HG02870 (cell line): ENCODE measurements at regions not wholly inside any gene's neighbourhood (a gene's known extent, or its start where the extent isn't known, plus 50 kb on each side); places are given as distances from the start of the nearest gene placed in this dataset.
"Not testable (repeated sequence)": the region's sequence is repeated elsewhere in the genome, so short reads cannot be mapped to it uniquely, and the experiment has no call there.

Source experiments
- ATAC-seq: cut with Tn5 transposase; IDR thresholded peaks from one replicate; pipeline ENCODE4 v1.9.1; 2021; ENCODE audit warnings: mild to moderate bottlenecking, moderate library complexity; ENCODE audit not compliant: unreplicated experiment

GRCh38 chrX:75673468-75673867 is 111.6 kb downstream of the MAGEE2 start:
- no peak for ATAC-seq

- no peak for ATAC-seq
Observed at GRCh38 chrX:75655627-75656026, 129.4 kb downstream of the MAGEE2 start.

DNA sequence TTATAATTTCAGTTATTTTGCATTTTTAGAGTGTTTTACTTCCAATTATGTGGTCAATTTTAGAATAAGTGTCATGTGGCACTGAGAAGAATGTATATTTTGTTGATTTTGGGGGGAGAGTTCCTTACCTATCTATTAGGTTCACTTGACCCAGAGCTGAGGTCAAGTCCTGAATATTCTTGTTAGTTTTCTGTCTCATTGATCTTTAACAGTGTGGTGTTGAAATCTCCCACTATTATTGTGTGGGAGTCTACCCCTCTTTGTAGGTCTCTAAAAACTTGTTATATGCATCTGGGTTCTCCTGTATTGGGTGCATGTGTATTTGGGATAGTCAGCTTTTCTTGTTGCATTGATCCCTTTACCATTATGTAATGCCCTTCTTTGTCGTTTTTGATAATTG is 127.0 kb upstream of the ZDHHC15 start:
- no peak for ATAC-seq

GRCh38 chrX:75648803-75649588 is 126.2 kb upstream of the ZDHHC15 start:
- no peak for ATAC-seq

GRCh38 chrX:75642811-75643361 is 120.0 kb upstream of the ZDHHC15 start:
- no peak for ATAC-seq

DNA sequence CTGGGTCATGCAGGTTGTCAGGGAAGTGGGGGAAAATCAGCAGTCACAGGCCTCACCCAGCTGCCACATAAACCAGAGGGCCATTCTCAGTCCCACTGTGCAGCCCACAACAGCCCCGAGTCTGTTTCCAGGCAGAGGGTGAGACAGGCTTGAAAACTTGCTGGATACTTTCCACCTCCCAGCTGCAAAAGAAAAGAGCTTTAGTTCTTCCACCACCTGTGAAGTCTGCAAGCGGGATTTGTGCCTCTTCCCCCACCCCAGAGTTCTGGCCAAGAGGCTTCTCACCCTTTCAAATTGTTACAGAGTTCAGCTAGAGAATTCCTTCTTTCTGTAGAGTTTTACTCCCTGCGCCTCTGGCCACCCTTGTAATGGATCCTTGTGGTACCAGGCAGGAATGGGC is 115.5 kb upstream of the ZDHHC15 start:
- ATAC-seq = no peak

GRCh38 chrX:75625232-75625631 is 102.4 kb upstream of the ZDHHC15 start:
- ATAC-seq = no peak

DNA sequence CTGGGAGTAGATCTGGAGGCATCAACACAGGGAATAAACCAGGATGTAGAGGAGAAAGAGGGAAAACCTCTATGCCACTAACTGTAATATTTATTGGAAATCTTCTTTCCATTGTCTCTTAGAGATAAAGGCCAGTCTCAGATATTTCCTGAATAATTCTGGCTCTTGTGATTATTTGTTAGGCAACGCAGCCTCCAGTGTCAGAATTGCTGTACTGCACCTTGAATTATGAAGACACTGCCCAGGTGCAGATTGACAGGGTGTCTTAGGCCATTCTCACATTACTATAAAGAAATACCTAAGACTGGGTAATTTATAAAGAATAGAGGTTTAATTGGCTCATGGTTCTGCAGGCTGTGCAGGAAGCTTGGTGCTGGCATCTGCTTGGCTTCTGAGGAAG is 100.7 kb upstream of the ZDHHC15 start:
- no peak for ATAC-seq

DNA sequence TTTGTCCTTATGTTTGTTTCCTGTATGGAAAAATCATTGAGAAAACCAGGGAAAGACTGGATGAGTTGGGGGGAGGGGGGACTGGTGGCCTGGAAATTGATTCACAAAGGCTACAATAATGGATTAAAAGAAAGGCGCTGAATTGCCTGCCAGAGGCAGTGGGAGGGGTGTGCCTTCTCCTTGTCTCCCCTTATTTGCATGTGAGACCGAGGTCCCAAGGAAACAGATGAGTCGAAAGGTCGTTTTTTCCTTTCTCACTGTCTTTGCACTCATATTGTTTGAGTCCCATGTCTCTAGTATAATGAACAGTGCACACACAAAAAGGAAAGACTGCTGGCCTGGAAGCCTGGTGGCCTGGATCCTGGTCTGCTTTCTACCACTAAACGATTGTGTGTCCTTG is 86.6 kb upstream of the ZDHHC15 start:
- no peak for ATAC-seq

DNA sequence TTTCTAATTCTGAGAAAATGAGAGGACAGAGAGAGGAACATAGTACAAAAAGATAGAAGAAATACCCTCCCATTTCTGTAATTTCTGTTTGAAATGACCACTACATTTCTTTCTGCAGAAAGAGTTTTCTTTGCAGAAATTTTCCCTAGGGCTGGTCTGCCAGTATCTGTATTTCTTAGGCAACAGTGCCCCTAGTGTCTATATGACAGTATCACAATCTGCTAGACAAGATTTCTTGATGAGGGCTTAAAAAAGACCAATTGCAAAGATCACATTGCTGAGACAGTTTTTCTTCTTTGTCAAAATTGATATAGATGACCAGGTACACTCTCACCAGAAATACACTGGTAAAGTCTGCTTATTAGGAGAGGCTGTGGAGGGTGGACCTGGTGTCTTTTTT is 81.0 kb upstream of the ZDHHC15 start:
- peak; percentile 50 for ATAC-seq

DNA sequence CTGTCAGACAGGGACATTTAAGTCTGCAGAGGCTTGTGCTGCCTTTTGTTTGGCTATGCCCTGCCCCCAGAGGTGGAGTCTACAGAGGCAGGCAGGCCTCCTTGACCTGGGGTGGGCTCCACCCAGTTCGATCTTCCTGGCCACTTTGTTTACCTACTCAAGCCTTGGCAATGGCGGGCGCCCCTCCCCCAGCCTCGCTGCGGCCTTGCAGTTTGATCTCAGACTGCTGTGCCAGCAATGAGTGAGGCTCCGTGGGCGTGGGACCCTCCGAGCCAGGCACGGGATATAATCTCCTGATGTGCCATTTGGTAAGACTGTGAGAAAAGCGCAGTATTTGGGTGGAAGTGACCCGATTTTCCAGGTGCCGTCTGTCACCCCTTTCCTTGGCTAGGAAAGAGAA is 79.2 kb upstream of the ZDHHC15 start:
- ATAC-seq = not testable (repeated sequence)

DNA sequence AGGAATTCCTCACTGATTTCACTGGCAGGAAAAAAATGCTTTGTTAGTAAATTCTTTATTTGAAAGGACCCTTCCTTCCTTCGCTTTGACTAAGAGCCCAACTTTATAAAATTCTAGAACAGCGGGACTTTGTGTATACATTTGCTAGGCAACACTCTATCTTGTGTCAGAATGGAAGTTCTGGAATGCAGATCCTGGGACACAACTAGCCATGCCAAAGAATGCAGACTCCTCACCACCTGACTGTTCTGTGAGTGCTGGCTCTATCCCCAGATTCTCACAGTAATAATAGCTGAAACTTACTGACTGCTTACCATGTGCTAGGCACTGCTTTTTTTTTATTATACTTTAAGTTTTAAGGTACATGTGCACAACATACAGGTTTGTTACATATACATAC is 73.3 kb upstream of the ZDHHC15 start:
- no peak for ATAC-seq

GRCh38 chrX:75593186-75593585 is 70.3 kb upstream of the ZDHHC15 start:
- not testable (repeated sequence) for ATAC-seq

DNA sequence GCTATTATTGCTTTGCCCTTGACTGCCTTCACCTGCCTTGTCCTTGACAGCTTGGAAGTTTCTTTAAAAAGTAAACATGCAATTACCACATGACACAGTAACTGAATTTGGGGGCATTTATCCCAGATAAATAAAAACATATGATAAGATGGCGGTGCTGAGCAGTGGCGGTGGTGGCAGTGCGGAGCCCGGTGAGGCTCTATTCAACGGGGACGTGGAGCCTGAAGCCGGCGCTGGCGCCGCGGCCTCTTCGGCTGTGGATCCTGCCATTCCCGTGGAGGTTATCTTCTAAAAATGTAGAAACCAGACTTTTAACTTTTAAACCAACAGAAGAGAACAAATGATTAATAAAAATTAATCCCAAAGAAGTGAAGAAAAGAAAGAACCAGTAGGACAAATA is 59.7 kb upstream of the ZDHHC15 start:
- no peak for ATAC-seq
